HepG2 (cell line): ENCODE measurements at regions not wholly inside any gene's neighbourhood (a gene's known extent, or its start where the extent isn't known, plus 50 kb on each side); places are given as distances from the start of the nearest gene placed in this dataset.

Experiments used
- ATAC-seq: fragments of 200-7000 bp; cut with Tn5 transposase; 3 replicates; pipeline ENCODE4 v1.9.1; 2020; ENCODE audit warnings: mild to moderate bottlenecking, moderate library complexity
- BruUV-seq: library from RNA; stranded (reverse); fragments of 400-500 nt; replicated peaks from 2 replicates; lab custom pipeline; 2021; lab: Mats Ljungman, UMichigan
- CTCF ChIA-PET: fragments of 300-600 bp; formaldehyde crosslinking; extraction: SDS; loops from one replicate; lab custom pipeline; 2021; ENCODE audit warnings: low total read pairs, inconsistent platforms, low intra/inter-chr PET ratio; lab: Yijun Ruan, JAX
- POLR2A ChIA-PET: fragments of 350-600 bp; sonication (Branson Sonifier 250); formaldehyde crosslinking; loops from one replicate; lab custom pipeline; 2020; ENCODE audit warnings: antibody characterized with exemption, inconsistent platforms; lab: Yijun Ruan, JAX
- DNase-seq: peaks from one replicate; pipeline ENCODE4 v3.0.0-alpha.2; 2015; ENCODE audit warnings: low spot score
- FAIRE-seq: peaks from 3 replicates; lab custom pipeline; 2011; peaks lifted over from hg19 to GRCh38; lab: Jason Lieb, UNC
- H2AFZ ChIP-seq: one replicate; pipeline ENCODE4 v1.6.1; 2011; ENCODE audit warnings: low read length, inconsistent platforms
- H3K27ac ChIP-seq: fragments of 300-600 bp; 3 replicates; pipeline ENCODE4 v1.8.0; 2011; ENCODE audit warnings: mixed run types, mild to moderate bottlenecking, mixed read lengths, low read length, inconsistent platforms; ENCODE audit not compliant: insufficient read depth; ENCODE audit errors: extremely low read length
- H3K27me3 ChIP-seq, 2 experiments: fragments of 200-600 bp in 1 of 2; 2 replicates in 1 of 2; 3 replicates in 1 of 2; pipeline versions ENCODE4 v1.6.0 to v1.8.0; 2011; ENCODE audit warnings: low read length in 2 of 2, mild to moderate bottlenecking in 2 of 2, moderate library complexity in 2 of 2, inconsistent platforms in 1 of 2; ENCODE audit not compliant: insufficient read depth in 2 of 2, control insufficient read depth in 1 of 2
- H3K36me3 ChIP-seq, 2 experiments: fragments of 200-600 bp in 1 of 2; replicated peaks in 1 of 2; 2 replicates in 1 of 2; 3 replicates in 1 of 2; pipeline versions ENCODE4 v1.5.1 to v1.8.0; 2011; ENCODE audit warnings: low read length in 2 of 2, inconsistent platforms in 1 of 2; ENCODE audit not compliant: insufficient read depth in 2 of 2, control insufficient read depth in 1 of 2
- H3K4me1 ChIP-seq: 2 replicates; pipeline ENCODE4 v1.5.1; 2012; ENCODE audit warnings: low read length, inconsistent platforms; ENCODE audit not compliant: insufficient read depth
- H3K4me2 ChIP-seq: 2 replicates; pipeline ENCODE4 v1.6.0; 2011; ENCODE audit warnings: low read depth, low read length, inconsistent platforms
- H3K4me3 ChIP-seq, 3 experiments: fragments of 200-600 bp in 1 of 3; sonication (generic), shearing (Covaris generic) in 1 of 3; replicated peaks in 1 of 3; 2 replicates each; pipeline ENCODE4 v1.5.1; 2011 to 2016; ENCODE audit warnings: low read length in 3 of 3, inconsistent platforms in 2 of 3, low read depth in 2 of 3, mild to moderate bottlenecking in 2 of 3, control low read depth in 1 of 3, mixed read lengths in 1 of 3; ENCODE audit not compliant: insufficient read depth in 1 of 3
- H3K79me2 ChIP-seq: one replicate; pipeline ENCODE4 v1.6.1; 2011; ENCODE audit warnings: low read length, inconsistent platforms; ENCODE audit not compliant: insufficient read depth
- H3K9ac ChIP-seq: 2 replicates; pipeline ENCODE4 v1.6.0; 2011; ENCODE audit warnings: mild to moderate bottlenecking, low read depth, low read length, inconsistent platforms; ENCODE audit not compliant: insufficient read depth
- H3K9me3 ChIP-seq: 2 replicates; pipeline ENCODE4 v1.5.1; 2012; ENCODE audit warnings: mild to moderate bottlenecking, low read length
- H4K20me1 ChIP-seq: 2 replicates; pipeline ENCODE4 v1.6.0; 2011; ENCODE audit warnings: inconsistent platforms, mild to moderate bottlenecking, low read length, moderate library complexity; ENCODE audit not compliant: insufficient read depth
- IRX3 ChIP-seq: sonication (generic); formaldehyde crosslinking; IDR thresholded peaks from 2 replicates; pipeline ENCODE4 v1.8.1; 2023; ENCODE audit warnings: mild to moderate bottlenecking, low read depth, missing genetic modification reagents, borderline replicate concordance
- KLF6 ChIP-seq: IDR thresholded peaks from 2 replicates; pipeline ENCODE4 v1.8.0; 2016; ENCODE audit warnings: missing biosample characterization, missing genetic modification reagents
- NFYC ChIP-seq: IDR thresholded peaks from 2 replicates; pipeline ENCODE4 v1.6.1; 2016; ENCODE audit warnings: missing genetic modification reagents, missing compliant biosample characterization
- SMC3 ChIP-seq: IDR thresholded peaks from 2 replicates; pipeline ENCODE4 v1.6.1; 2011; ENCODE audit warnings: low read length, improper control_type of control experiment
- ZNF224 ChIP-seq: sonication (generic); formaldehyde crosslinking; IDR thresholded peaks from 2 replicates; pipeline ENCODE4 v1.5.0; 2020; ENCODE audit warnings: mild to moderate bottlenecking, missing genetic modification reagents
- ZNF598 ChIP-seq: sonication (generic); formaldehyde crosslinking; IDR thresholded peaks from 2 replicates; pipeline ENCODE4 v1.5.1; 2020; ENCODE audit warnings: mild to moderate bottlenecking, missing genetic modification reagents, borderline replicate concordance
- ZNF773 ChIP-seq: sonication (generic); formaldehyde crosslinking; IDR thresholded peaks from 2 replicates; pipeline ENCODE4 v1.4.0; 2020; ENCODE audit warnings: missing genetic modification reagents, borderline replicate concordance
- ZNF879 ChIP-seq: sonication (generic); formaldehyde crosslinking; IDR thresholded peaks from 2 replicates; pipeline ENCODE4 v1.8.1; 2023; ENCODE audit warnings: missing genetic modification reagents
- WGBS: methylation state at CpG from one replicate; pipeline ENCODE4 v1.1.6; 2017; ENCODE audit warnings: low lambda C conversion rate; 5-methylcytosine and 5-hydroxymethylcytosine counted together
- in situ Hi-C: cut with HindIII; loops from 2 replicates; pipeline ENCODE4 v1.10.0; 2017; ENCODE audit warnings: low pct_unique_long_range_greater_than_20kb; ENCODE audit not compliant: extremely low pct_ligation_motif_present
- intact Hi-C: fragments of 100-400 bp; cut with micrococcal nuclease; formaldehyde crosslinking; loops from one replicate; pipeline ENCODE4 v1.10.0; 2022; ENCODE audit not compliant: unreplicated experiment
- TF ChIP-seq, protein P1 (sequence below): sonication (generic); formaldehyde crosslinking; IDR thresholded peaks from 2 replicates; pipeline ENCODE4 v1.4.0; 2020; ENCODE audit warnings: low read depth, missing genetic modification reagents
- TF ChIP-seq, protein P2 (sequence below): sonication (generic); IDR thresholded peaks from 2 replicates; pipeline ENCODE4 v1.6.1; 2016; ENCODE audit warnings: low read depth, borderline replicate concordance

DNA sequence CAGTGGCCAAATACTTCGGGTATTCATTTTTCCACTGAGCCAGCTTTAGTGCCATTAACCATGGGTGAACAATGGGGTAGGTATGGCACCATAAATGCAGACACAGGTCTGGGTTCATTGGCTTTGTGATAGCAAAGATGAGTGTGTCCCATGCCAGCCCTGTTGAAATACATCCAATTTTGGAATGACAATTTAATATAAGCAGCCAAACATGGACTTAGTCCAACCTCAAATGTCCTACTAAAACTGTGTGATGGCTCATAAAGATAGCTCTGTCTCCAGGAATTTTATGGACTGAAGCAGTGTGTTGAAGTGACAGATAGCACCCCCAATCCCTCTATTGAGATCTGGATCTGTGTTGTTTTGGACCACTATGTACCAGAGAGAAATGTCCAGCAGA is 514.9 kb downstream of the RASEF start:
- POLR2A ChIA-PET, result no interaction called here
- ATAC-seq (no peak), DNase-seq (no peak), FAIRE-seq (no peak)
- Histone ChIP-seq H2AFZ (no peak overlapping the region), H3K4me1 (no peaks in the 10 kb centered on the region), H3K79me2 (no peaks in the 10 kb centered on the region), H3K27me3 (no peaks in the 10 kb centered on the region), H3K4me2 (no peak overlapping the region), H3K9me3 (no peaks in the 10 kb centered on the region), H3K27ac (no peak overlapping the region), H3K36me3 (no peaks in the 10 kb centered on the region; a peak in 1 of 5 replicates), H3K4me3 (no peak overlapping the region), H4K20me1 (no peaks in the 10 kb centered on the region), H3K9ac (no peak overlapping the region)
- no TSS peak for BruUV-seq
- WGBS, result 41% methylated on average over 1 of the region's 1 CpG
- no peak for TF ChIP-seq ZNF224 (CRISPR knock-in tag)
- CTCF ChIA-PET, result no interaction called here
- in situ Hi-C loops (no loop called here), intact Hi-C loops (loop anchor here (5.0 kb wide), 1 partner anchor 414 kb away; no protein-coding TSS in a partner anchor)

DNA sequence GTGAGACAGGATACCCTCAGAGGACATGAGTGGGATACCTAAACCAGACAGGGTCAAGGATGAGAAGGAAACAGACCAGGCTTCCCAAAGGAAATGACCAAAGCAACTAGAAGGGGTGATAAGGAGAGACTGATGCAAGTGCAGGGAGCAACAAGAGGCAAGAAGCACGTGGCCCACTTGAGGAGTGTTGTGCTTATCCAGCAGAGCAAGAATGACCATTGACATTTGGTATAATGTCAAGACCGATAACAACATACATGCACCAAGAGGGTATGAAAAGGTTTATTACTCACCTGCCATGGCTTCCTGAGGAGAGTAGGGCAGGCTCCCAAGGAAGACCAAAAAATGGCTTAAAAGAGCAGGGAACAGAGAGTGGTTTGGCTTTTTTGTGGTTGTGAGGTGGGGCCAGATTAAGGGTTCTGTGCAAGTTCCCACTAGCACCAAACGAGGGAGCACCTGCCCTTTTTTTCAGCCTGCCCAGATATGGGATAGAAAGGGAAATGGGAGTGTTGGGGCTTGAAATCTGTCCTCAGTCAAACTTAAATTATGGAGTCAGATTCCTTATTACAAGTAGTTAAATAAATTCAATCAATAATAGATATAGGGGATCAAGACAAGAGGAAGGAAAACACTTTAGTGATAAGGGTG is 513.6 kb downstream of the RASEF start:
- FAIRE-seq, result no peak
- WGBS, result 56% methylated on average over 3 of the region's 3 CpGs
- Histone ChIP-seq H3K36me3 (no peaks in the 10 kb centered on the region; a peak in 1 of 5 replicates), H3K9ac (no peak overlapping the region), H3K4me3 (no peak overlapping the region), H3K4me1 (peaks cover under 1% of the 10 kb centered on the region; the same call in 1 of the 2 replicates), H2AFZ (no peak overlapping the region), H3K9me3 (no peaks in the 10 kb centered on the region), H3K4me2 (no peak overlapping the region), H3K79me2 (no peaks in the 10 kb centered on the region), H3K27ac (no peak overlapping the region), H4K20me1 (no peaks in the 10 kb centered on the region), H3K27me3 (no peaks in the 10 kb centered on the region)
- no TSS peak for BruUV-seq
- peak; percentile 21 for DNase-seq
- intact Hi-C loops, result loop anchor here (1.0 to 5.0 kb wide), 2 partner anchors 57 to 413 kb away; no protein-coding TSS in a partner anchor
- ATAC-seq, result peak; percentile 69
- CTCF ChIA-PET, result interaction anchor here (1.7 kb wide), 1 partner anchor 57 kb away, joined by 6 read pairs; no protein-coding TSS in a partner anchor
- POLR2A ChIA-PET, result no interaction called here
- in situ Hi-C loops, result no loop called here
- TF ChIP-seq ZNF879 (CRISPR knock-in tag), result no peak
- no peak for TF ChIP-seq ZNF598 (CRISPR knock-in tag)
- TF ChIP-seq IRX3 (CRISPR knock-in tag), result no peak
- TF ChIP-seq, protein P1, sequence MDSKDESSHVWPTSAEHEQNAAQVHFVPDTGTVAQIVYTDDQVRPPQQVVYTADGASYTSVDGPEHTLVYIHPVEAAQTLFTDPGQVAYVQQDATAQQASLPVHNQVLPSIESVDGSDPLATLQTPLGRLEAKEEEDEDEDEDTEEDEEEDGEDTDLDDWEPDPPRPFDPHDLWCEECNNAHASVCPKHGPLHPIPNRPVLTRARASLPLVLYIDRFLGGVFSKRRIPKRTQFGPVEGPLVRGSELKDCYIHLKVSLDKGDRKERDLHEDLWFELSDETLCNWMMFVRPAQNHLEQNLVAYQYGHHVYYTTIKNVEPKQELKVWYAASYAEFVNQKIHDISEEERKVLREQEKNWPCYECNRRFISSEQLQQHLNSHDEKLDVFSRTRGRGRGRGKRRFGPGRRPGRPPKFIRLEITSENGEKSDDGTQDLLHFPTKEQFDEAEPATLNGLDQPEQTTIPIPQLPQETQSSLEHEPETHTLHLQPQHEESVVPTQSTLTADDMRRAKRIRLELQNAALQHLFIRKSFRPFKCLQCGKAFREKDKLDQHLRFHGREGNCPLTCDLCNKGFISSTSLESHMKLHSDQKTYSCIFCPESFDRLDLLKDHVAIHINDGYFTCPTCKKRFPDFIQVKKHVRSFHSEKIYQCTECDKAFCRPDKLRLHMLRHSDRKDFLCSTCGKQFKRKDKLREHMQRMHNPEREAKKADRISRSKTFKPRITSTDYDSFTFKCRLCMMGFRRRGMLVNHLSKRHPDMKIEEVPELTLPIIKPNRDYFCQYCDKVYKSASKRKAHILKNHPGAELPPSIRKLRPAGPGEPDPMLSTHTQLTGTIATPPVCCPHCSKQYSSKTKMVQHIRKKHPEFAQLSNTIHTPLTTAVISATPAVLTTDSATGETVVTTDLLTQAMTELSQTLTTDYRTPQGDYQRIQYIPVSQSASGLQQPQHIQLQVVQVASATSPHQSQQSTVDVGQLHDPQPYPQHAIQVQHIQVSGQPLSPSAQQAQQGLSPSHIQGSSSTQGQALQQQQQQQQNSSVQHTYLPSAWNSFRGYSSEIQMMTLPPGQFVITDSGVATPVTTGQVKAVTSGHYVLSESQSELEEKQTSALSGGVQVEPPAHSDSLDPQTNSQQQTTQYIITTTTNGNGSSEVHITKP (CRISPR knock-in tag), result no peak
- no peak for TF ChIP-seq ZNF773
- no peak for TF ChIP-seq NFYC (CRISPR knock-in tag)
- TF ChIP-seq, protein P2, sequence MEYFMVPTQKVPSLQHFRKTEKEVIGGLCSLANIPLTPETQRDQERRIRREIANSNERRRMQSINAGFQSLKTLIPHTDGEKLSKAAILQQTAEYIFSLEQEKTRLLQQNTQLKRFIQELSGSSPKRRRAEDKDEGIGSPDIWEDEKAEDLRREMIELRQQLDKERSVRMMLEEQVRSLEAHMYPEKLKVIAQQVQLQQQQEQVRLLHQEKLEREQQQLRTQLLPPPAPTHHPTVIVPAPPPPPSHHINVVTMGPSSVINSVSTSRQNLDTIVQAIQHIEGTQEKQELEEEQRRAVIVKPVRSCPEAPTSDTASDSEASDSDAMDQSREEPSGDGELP, result no peak
- TF ChIP-seq SMC3, result peak; percentile 53; the same call in 1 of the 2 replicates
- TF ChIP-seq KLF6 (CRISPR knock-in tag), result no peak
